G401.6 (cell line): ENCODE measurements at regions not wholly inside any gene's neighbourhood (a gene's known extent, or its start where the extent isn't known, plus 50 kb on each side); places are given as distances from the start of the nearest gene placed in this dataset.
"Not testable (repeated sequence)": the region's sequence is repeated elsewhere in the genome, so short reads cannot be mapped to it uniquely, and the experiment has no call there.

Experiments used
- FAIRE-seq: peaks from 2 replicates; lab custom pipeline; 2012; peaks lifted over from hg19 to GRCh38; lab: Jason Lieb, UNC

- FAIRE-seq = no peak
Observed at GRCh38 chr12:127829281-127830064, 437.5 kb upstream of the TMEM132C start.

GRCh38 chr12:127830065-127830460 is 436.9 kb upstream of the TMEM132C start:
- no peak for FAIRE-seq

- FAIRE-seq = no peak
Observed at GRCh38 chr12:127830730-127831129, 436.2 kb upstream of the TMEM132C start.

GRCh38 chr12:127832172-127832571 is 434.8 kb upstream of the TMEM132C start:
- FAIRE-seq = no peak

GRCh38 chr12:127836802-127837201 is 430.2 kb upstream of the TMEM132C start:
- FAIRE-seq = not testable (repeated sequence)

DNA sequence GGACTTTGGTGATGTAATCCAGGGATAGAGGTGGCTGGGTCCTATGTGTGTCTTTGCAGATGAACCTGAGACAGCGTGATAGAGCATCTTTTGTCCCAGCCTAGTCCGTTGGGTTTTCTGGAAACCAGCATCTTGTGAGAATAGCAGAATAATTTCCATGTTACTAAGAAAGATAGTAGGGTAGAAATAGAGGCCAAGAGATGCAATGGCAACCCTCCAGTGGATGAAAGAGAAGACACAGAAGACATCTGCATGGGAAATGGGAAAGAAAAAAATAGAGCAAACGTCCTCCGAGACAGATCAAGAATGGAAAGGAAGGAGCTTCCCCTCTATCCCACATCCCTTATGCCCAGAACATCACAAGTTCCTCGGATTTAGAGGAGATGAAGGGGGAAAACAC is 409.3 kb upstream of the TMEM132C start:
- FAIRE-seq = no peak

DNA sequence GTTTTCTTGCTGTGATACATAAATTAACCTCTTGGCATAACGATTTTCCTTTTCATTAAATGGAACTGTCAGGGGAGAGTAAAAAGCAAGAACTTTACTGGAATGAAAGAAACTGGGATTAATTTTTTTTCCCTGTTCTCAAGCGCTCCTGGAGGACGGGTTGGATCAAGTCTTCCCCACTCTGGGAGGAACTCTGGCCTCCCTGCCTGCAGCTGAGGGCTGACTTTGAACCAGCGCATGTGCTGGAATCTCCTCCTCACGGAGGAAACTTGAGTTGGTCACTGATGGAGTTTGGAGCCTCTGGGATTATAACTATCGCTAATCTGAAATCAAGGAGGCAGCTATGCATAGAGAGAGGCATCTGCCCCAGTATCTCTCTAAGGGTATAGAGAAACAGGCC is 406.4 kb upstream of the TMEM132C start:
- no peak for FAIRE-seq

GRCh38 chr12:127861406-127861805 is 405.6 kb upstream of the TMEM132C start:
- no peak for FAIRE-seq

GRCh38 chr12:127873306-127873705 is 393.7 kb upstream of the TMEM132C start:
- no peak for FAIRE-seq

- no peak for FAIRE-seq
Observed at GRCh38 chr12:127881371-127882140, 385.4 kb upstream of the TMEM132C start.

GRCh38 chr12:127883013-127883412 is 384.0 kb upstream of the TMEM132C start:
- no peak for FAIRE-seq

DNA sequence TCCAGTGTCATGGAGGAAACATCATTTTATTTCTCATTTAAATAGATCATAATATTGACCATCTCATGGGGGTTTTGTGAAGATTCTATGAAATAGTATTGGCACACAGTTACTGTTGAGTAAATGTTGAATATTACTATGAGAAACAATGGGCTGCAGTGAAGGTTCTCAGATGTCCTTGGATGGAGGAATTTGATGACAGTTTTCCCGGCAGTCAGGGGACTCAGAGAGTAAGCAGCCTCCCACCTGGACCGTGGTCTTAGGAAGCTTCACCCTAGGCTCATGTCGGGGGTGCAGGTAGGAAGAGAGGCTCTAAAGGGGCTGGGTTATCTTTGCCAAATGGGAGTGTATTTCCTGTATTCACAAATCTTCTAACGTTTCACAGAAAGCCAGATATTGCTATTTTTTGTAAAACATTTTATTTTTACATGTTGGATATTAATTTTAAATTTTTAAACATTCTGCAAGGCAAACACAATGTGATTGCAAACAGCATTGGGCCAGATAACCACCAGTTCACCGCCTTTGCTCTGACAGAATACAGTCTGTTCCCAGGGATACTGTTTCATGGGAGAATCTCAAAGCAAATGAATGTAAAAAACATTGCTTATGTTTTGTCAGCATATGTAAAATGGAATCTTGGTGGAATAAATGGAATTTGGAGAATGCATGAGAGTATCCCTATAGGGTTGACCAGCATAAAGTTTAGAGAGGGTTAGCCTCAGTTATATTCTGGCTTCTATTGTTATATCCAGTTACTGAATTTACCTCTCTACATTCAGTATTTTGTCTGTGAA is 380.8 kb upstream of the TMEM132C start:
- no peak for FAIRE-seq

DNA sequence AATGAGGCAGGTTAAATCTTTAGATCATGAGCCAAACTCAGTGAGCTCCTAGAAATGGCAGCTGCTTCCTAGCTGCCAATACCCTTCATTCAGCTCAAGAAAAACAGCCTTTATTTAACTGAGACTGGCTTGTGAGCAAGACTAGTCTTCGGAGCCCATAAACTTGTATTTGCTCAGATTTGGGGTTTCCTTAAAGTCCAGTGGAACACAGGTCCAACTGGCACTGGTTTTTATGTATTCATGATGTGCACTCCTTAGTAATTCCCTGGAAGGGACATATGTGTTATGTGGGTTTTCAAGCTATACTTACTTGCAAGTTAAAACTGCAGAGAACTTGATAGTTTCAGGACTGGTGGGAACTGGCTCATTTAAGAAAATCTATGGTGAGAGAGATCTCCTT is 380.1 kb upstream of the TMEM132C start:
- FAIRE-seq = no peak

- FAIRE-seq = no peak
Observed at GRCh38 chr12:127888943-127889719, 377.8 kb upstream of the TMEM132C start.

DNA sequence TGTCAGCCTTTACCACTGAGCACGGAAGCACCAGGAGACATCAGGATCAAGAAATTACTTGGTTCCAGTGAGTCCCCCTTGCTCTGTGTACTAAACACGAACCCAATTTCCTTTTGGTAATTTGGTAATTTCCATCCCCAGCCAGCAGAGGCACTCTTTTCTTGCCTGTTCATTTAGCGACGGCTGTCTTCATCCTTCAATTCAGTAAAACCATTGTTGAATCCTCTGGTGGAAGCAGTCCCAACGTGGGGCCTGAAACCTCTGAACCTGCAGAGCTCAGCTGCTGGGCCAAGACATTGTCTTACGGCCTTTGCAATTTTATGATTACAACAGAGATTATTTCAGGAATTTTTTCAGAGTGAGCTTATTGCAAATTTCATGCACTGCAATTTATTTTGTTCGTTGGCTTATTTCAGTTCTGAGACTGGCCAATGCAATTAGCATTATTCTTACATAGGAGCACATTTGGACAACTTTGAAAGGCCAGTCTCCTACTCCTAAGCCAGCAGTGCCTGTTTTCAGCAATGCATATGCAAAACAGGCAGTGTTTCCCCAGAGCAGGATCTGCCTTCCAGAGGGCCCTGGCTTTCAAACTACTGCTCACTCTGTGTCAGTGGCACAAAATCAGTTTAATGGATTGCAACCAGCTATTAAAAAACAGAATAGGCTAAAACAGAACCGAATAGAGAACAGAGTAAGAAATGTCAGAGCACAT is 372.9 kb upstream of the TMEM132C start:
- no peak for FAIRE-seq

GRCh38 chr12:127896661-127897060 is 370.3 kb upstream of the TMEM132C start:
- FAIRE-seq = no peak

- FAIRE-seq = no peak
Observed at GRCh38 chr12:127898616-127899015, 368.4 kb upstream of the TMEM132C start.

GRCh38 chr12:127899971-127900370 is 367.0 kb upstream of the TMEM132C start:
- no peak for FAIRE-seq

GRCh38 chr12:127900386-127900785 is 366.6 kb upstream of the TMEM132C start:
- no peak for FAIRE-seq

DNA sequence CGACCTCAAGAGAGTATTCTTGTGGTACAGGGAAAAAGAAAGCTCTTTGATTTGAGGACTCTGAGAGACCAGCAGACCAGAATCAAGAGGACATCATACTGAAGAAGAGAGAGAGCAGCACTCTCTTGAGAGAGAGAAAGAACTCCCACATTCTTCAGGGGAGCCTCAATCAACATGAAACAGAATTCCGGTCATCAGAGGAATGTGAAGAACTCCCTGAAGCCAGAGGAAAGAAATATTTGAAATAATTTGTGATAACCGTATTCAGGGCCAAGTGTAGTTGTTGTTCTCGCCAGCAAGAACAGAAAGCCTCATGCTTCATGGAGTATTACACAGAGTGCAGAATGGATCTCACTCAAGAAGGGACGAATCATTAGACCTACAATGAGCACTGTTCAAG is 363.8 kb upstream of the TMEM132C start:
- FAIRE-seq = no peak

DNA sequence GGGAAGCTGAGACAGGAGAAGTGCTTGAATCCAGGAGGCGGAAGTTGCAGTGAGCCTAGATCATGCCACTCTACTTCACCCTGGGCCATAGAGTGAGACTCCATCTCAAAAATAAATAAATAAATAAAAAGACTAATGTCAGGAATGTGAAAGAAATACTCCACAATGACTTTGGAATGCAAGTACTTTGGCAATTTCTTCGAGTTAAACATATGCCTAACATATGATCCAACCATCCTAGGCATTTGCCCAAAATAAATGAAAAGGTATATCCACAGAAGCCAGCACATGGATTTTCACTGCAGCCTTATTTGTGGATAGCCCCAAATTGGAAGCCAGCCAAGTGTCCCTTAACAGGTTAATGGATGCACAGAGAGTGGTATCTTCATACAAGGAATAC is 357.9 kb upstream of the TMEM132C start:
- no peak for FAIRE-seq
